Upper lobe of left lung (tissue), 4 donors: ENCODE measurements at regions not wholly inside any gene's neighbourhood (a gene's known extent, or its start where the extent isn't known, plus 50 kb on each side); places are given as distances from the start of the nearest gene placed in this dataset.

ENCODE experiments used
- small RNA-seq, 4 donors: library from RNA; depleted of rRNA; stranded (forward); fragments of <200 nt; gene quantifications; one replicate each; pipeline ENCODE3, GENCODE V24; 2016

Small RNA genes in the stretch of these regions (small RNA-seq; reads per million reads assigned to genes)
- gene COX7A2P2, result 0 reads per million in 4 donors
- 0 reads per million in 4 donors for gene RNU6-34P
